ENCODE measurements at regions not wholly inside any gene's neighbourhood (a gene's known extent, or its start where the extent isn't known, plus 50 kb on each side); places are given as distances from the start of the nearest gene placed in this dataset.

- Histone ChIP-seq H2BK5ac (ENCODE audit: low read depth, low read length, poor library complexity, severe bottlenecking) (no peak overlapping the region), H3K9me3 (ENCODE audit: control insufficient read depth, insufficient read depth, low read length) (no peaks in the 10 kb centered on the region), H2AK9ac (replicated peaks; ENCODE audit: low read depth, low read length, poor library complexity) (no peak overlapping the region), H3K9me1 (ENCODE audit: insufficient read depth, low read length) (no peaks in the 10 kb centered on the region), H2AFZ (replicated peaks; ENCODE audit: low read length, poor library complexity) (no peak overlapping the region), H4K5ac (ENCODE audit: low read depth, low read length) (no peak overlapping the region), H3K4me1 (ENCODE audit: control insufficient read depth, insufficient read depth, low read length) (peaks cover 7% of the 10 kb centered on the region), H3K27me3 (ENCODE audit: control insufficient read depth, insufficient read depth, low read length) (no peaks in the 10 kb centered on the region), H2AK5ac (ENCODE audit: low read depth, low read length) (no peak overlapping the region), H3K79me1 (ENCODE audit: low read depth in 1 of 2, low read length in 2 of 2) (no peaks in the 10 kb centered on the region), H3K36me3 (ENCODE audit: control insufficient read depth, insufficient read depth, low read length) (no peaks in the 10 kb centered on the region), H3K56ac (ENCODE audit: extremely low read depth, insufficient read depth, low read length) (no peak overlapping the region), H2BK15ac (ENCODE audit: low read depth, low read length) (no peak overlapping the region), H4K91ac (ENCODE audit: insufficient read depth, low read depth, low read length) (no peak overlapping the region), H3K18ac (ENCODE audit: low read depth, low read length) (no peak overlapping the region), H3K9ac (ENCODE audit: low read depth, low read length) (no peak overlapping the region), H2BK20ac (ENCODE audit: low read depth, low read length) (no peak overlapping the region), H3K4me2 (ENCODE audit: low read depth, low read length) (no peak overlapping the region), H3K27ac (ENCODE audit: insufficient read depth, low read length) (no peak overlapping the region), H3K4me3 (ENCODE audit: insufficient read depth, low read depth, low read length) (no peak overlapping the region), H4K8ac (ENCODE audit: low read depth in 2 of 2, low read length in 2 of 2) (no peak overlapping the region), H3K4ac (ENCODE audit: low read depth, low read length) (no peak overlapping the region), H4K20me1 (ENCODE audit: insufficient read depth, low read length) (no peaks in the 10 kb centered on the region), H3K23ac (ENCODE audit: low read depth, low read length) (no peak overlapping the region), H3K14ac (replicated peaks; ENCODE audit: low read depth, low read length) (no peak overlapping the region), H2BK120ac (ENCODE audit: low read depth, low read length) (no peak overlapping the region)
- intact Hi-C loops (cut with micrococcal nuclease) (loop anchor here (10.0 kb wide), 2 partner anchors 275 to 515 kb away; no protein-coding TSS in a partner anchor), in situ Hi-C loops (cut with MboI; ENCODE audit: low sequenced_read_pairs) (no loop called here), dilution Hi-C loops (cut with HindIII; ENCODE audit: low sequenced_read_pairs, unreplicated experiment) (no loop called here)
- no peak for ATAC-seq (ENCODE audit: low read depth)
- POLR2A ChIA-PET (ENCODE audit: unreplicated experiment) = no interaction called here
- TF ChIP-seq SMC3 (IDR thresholded peaks at IDR 0.05; ENCODE audit: low read depth, low read length) (no peak), CEBPB (IDR thresholded peaks at IDR 0.05; ENCODE audit: low read depth, low read length) (no peak), CTCF (conservative IDR thresholded peaks at IDR 0.05; ENCODE audit: low read depth, low read length) (no peak), MAZ (IDR thresholded peaks at IDR 0.05; ENCODE audit: borderline replicate concordance, low read depth, low read length) (no peak), USF2 (IDR thresholded peaks at IDR 0.05; ENCODE audit: low read depth, low read length) (no peak), BHLHE40 (IDR thresholded peaks at IDR 0.05; ENCODE audit: low read depth, low read length) (no peak), RAD21 (IDR thresholded peaks at IDR 0.05; ENCODE audit: low read length) (no peak), CHD1 (IDR thresholded peaks at IDR 0.05; ENCODE audit: low read depth, low read length) (no peak), RCOR1 (IDR thresholded peaks at IDR 0.05; ENCODE audit: insufficient replicate concordance, low read length) (no peak), MAFK (IDR thresholded peaks at IDR 0.05; ENCODE audit: low read depth, low read length) (no peak), POLR2A (IDR thresholded peaks at IDR 0.05; ENCODE audit: low read depth, low read length) (no peak), MXI1 (IDR thresholded peaks at IDR 0.05; ENCODE audit: borderline replicate concordance, low read depth, low read length) (no peak), ELK1 (IDR thresholded peaks at IDR 0.05; ENCODE audit: borderline replicate concordance, low read depth, low read length) (no peak), RFX5 (IDR thresholded peaks at IDR 0.05; ENCODE audit: low read depth, low read length) (no peak), NFE2L2 (IDR thresholded peaks at IDR 0.05; ENCODE audit: low read depth, low read length) (no peak), FOS (IDR thresholded peaks at IDR 0.05; ENCODE audit: low read depth, low read length) (no peak)
- no TSS peak for BruUV-seq (replicated peaks)
- CTCF ChIA-PET = interaction anchor here (0.5 kb wide), 1 partner anchor 271 kb away, joined by 4 read pairs; no protein-coding TSS in a partner anchor
- no peak for DNase-seq
- no CpG with 5 or more reads among the region's 2 CpGs for WGBS, 2 experiments (ENCODE audit: extremely low coverage in 2 of 2, insufficient read length in 1 of 2)
These were observed 301.6 kb upstream of the GULP1 start for GRCh38 chr2:187989925-187990623.
